GM12874 (cell line): ENCODE measurements at regions not wholly inside any gene's neighbourhood (a gene's known extent, or its start where the extent isn't known, plus 50 kb on each side); places are given as distances from the start of the nearest gene placed in this dataset.

ENCODE experiments used
- TF ChIP-seq, protein P1 (sequence below): IDR thresholded peaks from 2 replicates; pipeline ENCODE4 v1.5.1; 2011; ENCODE audit warnings: low read depth, mild to moderate bottlenecking, control low read depth, low read length, moderate library complexity; ENCODE audit not compliant: insufficient read depth

DNA sequence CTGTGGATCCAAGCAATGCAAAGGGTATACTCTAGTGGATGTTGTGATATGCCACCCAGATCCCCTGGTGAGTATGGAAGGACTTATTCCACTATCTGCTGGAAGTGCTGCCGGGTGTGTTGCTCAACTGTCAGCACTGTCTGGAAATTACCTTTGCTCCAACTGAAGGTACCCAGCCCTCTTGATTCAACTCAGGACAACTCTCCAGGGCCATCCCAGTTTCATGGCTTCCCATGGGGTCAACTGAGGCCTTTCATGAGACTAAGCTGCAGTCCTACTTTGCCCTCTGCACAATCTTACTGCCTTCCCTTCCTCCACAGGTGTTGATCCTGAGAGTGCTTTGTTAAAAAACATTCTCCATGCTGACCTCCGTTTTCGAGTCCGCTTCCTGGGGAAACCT, 99.8 kb downstream of the SPRY1 start:
- TF ChIP-seq, protein P1, sequence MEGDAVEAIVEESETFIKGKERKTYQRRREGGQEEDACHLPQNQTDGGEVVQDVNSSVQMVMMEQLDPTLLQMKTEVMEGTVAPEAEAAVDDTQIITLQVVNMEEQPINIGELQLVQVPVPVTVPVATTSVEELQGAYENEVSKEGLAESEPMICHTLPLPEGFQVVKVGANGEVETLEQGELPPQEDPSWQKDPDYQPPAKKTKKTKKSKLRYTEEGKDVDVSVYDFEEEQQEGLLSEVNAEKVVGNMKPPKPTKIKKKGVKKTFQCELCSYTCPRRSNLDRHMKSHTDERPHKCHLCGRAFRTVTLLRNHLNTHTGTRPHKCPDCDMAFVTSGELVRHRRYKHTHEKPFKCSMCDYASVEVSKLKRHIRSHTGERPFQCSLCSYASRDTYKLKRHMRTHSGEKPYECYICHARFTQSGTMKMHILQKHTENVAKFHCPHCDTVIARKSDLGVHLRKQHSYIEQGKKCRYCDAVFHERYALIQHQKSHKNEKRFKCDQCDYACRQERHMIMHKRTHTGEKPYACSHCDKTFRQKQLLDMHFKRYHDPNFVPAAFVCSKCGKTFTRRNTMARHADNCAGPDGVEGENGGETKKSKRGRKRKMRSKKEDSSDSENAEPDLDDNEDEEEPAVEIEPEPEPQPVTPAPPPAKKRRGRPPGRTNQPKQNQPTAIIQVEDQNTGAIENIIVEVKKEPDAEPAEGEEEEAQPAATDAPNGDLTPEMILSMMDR, result no peak

DNA sequence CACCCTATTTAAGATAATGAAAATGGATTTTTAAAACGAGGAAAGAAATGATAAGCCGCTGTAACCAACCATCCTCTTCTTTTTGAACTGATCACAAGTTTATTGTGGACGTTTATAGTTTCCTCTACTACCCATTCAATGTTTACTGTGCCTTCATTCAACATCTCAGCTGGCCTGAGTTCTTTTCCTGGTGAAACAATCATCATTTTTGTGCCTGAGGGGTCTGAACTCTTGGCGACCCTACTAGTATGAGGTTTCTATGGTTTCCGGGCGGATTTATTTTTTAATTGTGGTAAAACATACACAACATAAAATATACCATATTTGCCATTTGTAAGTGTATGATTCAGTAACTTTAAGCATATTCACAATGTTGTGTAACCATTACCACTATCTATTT, 100.7 kb downstream of the SPRY1 start:
- TF ChIP-seq, protein P1, result no peak

DNA sequence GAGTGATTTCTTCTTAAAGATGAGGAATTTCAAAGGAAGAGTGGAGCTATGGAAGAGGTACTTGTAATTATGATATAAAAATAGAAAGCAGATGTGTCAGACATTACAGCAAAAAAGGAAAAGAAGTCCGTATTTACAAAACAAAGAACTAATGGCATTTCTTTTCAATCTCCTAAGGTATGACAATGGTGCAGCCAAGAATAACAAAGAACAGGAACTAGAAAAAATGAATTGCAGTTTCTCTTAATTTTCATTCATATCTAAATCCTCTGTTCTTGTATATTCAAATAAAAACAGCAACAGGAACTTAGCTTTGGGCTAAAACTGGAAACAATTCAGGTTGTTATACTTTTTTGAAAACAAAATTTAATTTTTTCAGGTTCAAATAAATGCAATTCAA, 105.1 kb downstream of the SPRY1 start:
- TF ChIP-seq, protein P1, result no peak

DNA sequence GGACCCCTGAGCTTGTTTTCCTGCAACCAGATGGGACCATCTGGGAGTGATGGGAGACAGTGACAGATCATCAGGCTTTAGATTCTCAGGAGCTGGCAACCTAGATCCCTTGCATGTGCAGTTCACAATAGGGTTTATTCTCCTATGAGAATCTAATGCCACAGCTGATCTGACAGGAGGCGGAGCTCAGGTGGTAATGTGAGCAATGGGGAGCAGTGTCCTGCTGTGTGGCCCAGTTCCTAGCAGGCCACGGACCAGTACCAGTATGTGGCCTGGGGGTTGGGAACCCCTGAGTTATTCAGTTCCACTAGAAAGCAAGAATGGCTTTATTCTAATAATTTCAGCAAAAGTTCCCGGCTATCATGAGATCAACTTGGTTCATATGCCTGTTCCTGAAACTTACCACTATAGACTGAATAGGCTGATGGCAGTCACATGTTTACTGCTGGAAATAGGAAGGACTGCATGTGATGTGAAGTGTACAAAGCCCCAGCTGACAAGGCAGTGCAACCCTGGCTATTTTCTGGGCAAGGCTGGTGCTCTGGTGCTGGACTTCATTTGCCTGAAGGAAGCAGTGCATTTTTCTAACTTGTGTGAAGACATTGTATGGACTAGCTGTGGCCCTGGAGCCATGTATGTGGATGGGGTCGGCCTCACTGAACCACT, 107.2 kb downstream of the SPRY1 start:
- TF ChIP-seq, protein P1, result no peak

DNA sequence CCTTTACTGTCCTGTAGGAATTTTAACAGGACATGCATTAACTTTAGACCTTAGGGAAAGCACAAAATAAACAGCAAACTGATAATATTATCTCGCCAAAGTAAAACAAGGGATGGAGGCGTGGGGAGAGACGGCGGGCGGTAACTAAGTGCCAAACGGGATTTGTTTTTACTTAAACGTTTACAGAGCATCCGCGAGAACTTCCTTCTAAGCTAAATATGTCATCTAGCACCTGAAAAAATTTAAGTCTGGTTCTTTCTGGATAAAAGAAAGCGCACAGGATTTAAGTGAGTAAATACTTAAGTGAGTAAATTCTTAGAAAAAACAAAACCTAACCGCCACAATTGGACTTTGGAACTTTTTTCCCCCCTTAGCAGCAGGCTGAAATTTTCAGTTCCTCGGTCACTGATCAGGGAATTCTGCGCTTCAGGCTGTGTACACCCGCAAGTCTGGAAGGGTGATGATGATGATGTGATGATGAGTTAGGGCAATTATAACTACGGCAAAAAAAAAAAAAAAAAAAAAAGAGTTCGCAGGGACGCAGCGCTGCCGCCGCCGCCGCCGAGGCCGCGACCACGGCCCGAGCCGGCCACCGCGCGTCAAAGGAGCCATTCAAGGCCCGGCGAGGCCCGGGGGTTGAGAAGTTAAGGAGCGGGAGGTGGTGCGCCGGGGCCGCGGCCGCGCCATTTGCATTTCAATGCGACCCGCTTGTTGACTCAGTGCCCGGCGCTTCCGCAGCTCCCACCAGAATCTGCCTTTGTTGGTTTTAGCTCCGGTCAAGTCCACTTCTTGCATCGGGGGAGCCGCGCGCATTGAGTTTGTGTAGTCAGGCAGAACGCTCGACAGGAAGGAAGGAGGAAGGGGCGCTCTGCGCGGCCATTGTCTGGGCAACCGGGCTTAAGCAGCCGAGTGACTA, 108.8 kb downstream of the SPRY1 start:
- TF ChIP-seq, protein P1, result no peak

DNA sequence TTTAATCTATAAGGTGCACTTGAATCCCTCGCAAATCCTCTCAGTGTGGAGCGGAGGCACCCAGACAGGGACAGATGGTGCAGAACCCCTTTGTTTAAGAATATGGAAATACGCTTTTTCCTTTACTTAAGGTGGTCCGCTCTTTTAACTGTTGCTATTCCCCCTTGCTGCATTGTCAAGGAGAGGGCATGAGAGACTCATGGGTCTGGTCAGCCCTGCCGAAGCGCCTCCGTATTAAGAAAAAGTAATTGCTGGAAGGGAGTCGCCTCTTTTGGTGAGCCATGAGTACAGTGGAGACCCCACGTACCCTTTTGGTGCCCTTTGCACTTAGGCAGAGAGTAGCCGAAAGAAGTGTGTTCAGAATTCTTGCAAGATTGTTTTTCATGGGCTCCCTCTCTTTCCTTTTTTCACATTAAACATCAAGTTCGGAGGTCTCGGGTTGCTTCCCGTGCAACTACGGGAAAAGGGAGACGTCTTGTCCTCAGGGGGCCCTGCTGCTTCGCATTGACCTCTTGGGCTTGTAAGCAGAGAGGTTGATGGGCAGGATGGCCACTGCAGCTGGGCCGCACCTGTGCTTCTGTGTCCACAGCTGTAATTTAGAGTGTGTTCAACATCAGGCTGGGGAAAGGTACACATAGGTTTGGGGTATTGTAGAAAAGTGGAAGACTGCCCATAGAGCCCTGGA, 109.6 kb downstream of the SPRY1 start:
- TF ChIP-seq, protein P1, result no peak

DNA sequence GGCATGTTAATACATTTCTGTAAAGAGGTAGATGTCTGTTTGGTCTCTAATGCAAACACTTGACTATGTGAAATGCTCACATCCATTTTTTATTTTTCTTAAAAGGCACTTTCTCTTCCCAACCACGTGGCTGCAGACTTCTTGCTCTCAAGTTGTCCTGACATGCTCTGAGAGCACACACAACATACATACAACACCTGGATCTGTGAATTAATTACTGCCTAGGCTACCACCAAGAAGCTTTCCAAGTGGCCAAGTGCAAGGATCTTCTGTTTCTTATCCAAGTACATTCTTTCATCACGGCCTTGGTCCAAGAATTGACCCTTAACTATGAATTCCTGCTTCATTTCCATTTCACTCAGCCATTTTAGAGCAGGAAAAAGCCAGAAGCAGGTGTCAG, 110.8 kb downstream of the SPRY1 start:
- TF ChIP-seq, protein P1, result no peak
